Hepatocyte (in vitro differentiated cells): ENCODE measurements at regions not wholly inside any gene's neighbourhood (a gene's known extent, or its start where the extent isn't known, plus 50 kb on each side); places are given as distances from the start of the nearest gene placed in this dataset.

Source experiments
- DNase-seq: peaks from one replicate; pipeline ENCODE4 v3.0.0-alpha.2; 2016; ENCODE audit warnings: low spot score
- H2AFZ ChIP-seq: fragments of 200-600 bp; sonication (generic); 2 replicates; pipeline ENCODE4 v1.6.0; 2016; ENCODE audit warnings: antibody characterized with exemption, mild to moderate bottlenecking
- H3K27ac ChIP-seq: fragments of 200-600 bp; sonication (generic); 2 replicates; pipeline ENCODE4 v1.5.1; 2016; ENCODE audit warnings: mild to moderate bottlenecking
- H3K27me3 ChIP-seq: fragments of 200-600 bp; sonication (generic); 2 replicates; pipeline ENCODE4 v1.6.1; 2016
- H3K36me3 ChIP-seq: fragments of 200-600 bp; sonication (generic); replicated peaks from 2 replicates; pipeline ENCODE4 v1.5.1; 2016; ENCODE audit warnings: low read depth; ENCODE audit not compliant: insufficient read depth
- H3K4me1 ChIP-seq: fragments of 200-600 bp; sonication (generic); 2 replicates; pipeline ENCODE4 v1.5.1; 2016; ENCODE audit warnings: mild to moderate bottlenecking, moderate library complexity; ENCODE audit not compliant: insufficient read depth
- H3K4me2 ChIP-seq: fragments of 200-600 bp; sonication (generic); 2 replicates; pipeline ENCODE4 v1.6.0; 2016
- H3K4me3 ChIP-seq: fragments of 200-600 bp; sonication (generic); 2 replicates; pipeline ENCODE4 v1.5.1; 2016; ENCODE audit warnings: mild to moderate bottlenecking
- H3K79me2 ChIP-seq: fragments of 200-600 bp; sonication (generic); 2 replicates; pipeline ENCODE4 v1.6.0; 2017; ENCODE audit warnings: mild to moderate bottlenecking
- H3K9me2 ChIP-seq: fragments of 200-600 bp; sonication (generic); replicated peaks from 2 replicates; pipeline ENCODE4 v1.6.0; 2017; ENCODE audit warnings: mild to moderate bottlenecking; ENCODE audit not compliant: insufficient read depth
- H3K9me3 ChIP-seq: fragments of 200-600 bp; sonication (generic); 2 replicates; pipeline ENCODE4 v1.5.1; 2016; ENCODE audit warnings: low read depth, mild to moderate bottlenecking
- H4K20me1 ChIP-seq: fragments of 200-600 bp; sonication (generic); 2 replicates; pipeline ENCODE4 v1.6.0; 2016; ENCODE audit warnings: mild to moderate bottlenecking; ENCODE audit not compliant: insufficient read depth, poor library complexity, severe bottlenecking
- EZH2 ChIP-seq: fragments of 200-600 bp; sonication (generic); IDR thresholded peaks from 2 replicates; pipeline ENCODE4 v1.6.1; 2016; ENCODE audit warnings: antibody characterized with exemption, mild to moderate bottlenecking, borderline replicate concordance
- EZH2phosphoT487 ChIP-seq: fragments of 200-600 bp; sonication (generic); IDR thresholded peaks from one replicate; pipeline ENCODE4 v1.6.1; 2018; ENCODE audit warnings: antibody characterized with exemption, mild to moderate bottlenecking, low read depth, moderate library complexity; ENCODE audit not compliant: unreplicated experiment, severe bottlenecking
- WGBS: methylation state at CpG from one replicate; pipeline ENCODE4 v1.1.6; 2016; ENCODE audit warnings: low lambda C conversion rate; ENCODE audit errors: missing lambda C conversion rate; 5-methylcytosine and 5-hydroxymethylcytosine counted together
- TF ChIP-seq, protein P1 (sequence below): fragments of 200-600 bp; sonication (generic); IDR thresholded peaks from 2 replicates; pipeline ENCODE4 v1.5.1; 2016; ENCODE audit warnings: antibody characterized with exemption, mild to moderate bottlenecking; ENCODE audit not compliant: poor library complexity

DNA sequence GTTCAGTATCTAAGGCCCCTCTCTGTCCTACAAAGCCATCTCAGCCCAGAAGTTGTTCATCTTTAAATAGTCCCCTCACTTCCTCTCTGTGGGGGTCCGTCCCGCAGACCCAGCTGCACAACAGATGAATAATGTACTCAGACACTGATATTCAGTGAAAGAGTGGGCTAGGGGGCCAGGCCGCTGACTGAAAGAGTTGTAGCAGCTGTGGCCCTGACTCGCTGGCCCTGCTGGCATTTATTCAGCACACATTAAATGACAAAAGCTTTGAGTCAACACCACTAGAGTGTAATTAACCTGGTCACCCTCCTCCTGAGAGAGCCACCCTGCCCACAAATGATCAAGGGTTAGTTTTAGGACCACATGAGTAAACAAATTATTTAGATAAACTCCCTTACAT is 76.3 kb downstream of the MED10 start:
- no peaks in the 10 kb centered on the region for H3K79me2 ChIP-seq
- no peak overlapping the region for H3K4me2 ChIP-seq
- H3K36me3 ChIP-seq: no peaks in the 10 kb centered on the region
- H4K20me1 ChIP-seq: no peaks in the 10 kb centered on the region
- no peaks in the 10 kb centered on the region for H3K4me1 ChIP-seq
- H3K27me3 ChIP-seq: no peaks in the 10 kb centered on the region
- no peak overlapping the region for H2AFZ ChIP-seq
- 17% methylated on average over 4 of the region's 4 CpGs for WGBS
- TF ChIP-seq EZH2 (no peak), EZH2phosphoT487 (no peak)
- TF ChIP-seq, protein P1, sequence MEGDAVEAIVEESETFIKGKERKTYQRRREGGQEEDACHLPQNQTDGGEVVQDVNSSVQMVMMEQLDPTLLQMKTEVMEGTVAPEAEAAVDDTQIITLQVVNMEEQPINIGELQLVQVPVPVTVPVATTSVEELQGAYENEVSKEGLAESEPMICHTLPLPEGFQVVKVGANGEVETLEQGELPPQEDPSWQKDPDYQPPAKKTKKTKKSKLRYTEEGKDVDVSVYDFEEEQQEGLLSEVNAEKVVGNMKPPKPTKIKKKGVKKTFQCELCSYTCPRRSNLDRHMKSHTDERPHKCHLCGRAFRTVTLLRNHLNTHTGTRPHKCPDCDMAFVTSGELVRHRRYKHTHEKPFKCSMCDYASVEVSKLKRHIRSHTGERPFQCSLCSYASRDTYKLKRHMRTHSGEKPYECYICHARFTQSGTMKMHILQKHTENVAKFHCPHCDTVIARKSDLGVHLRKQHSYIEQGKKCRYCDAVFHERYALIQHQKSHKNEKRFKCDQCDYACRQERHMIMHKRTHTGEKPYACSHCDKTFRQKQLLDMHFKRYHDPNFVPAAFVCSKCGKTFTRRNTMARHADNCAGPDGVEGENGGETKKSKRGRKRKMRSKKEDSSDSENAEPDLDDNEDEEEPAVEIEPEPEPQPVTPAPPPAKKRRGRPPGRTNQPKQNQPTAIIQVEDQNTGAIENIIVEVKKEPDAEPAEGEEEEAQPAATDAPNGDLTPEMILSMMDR: no peak
- H3K9me2 ChIP-seq: no peaks in the 10 kb centered on the region
- no peaks in the 10 kb centered on the region for H3K9me3 ChIP-seq
- DNase-seq: no peak
- no peak overlapping the region for H3K27ac ChIP-seq
- no peak overlapping the region for H3K4me3 ChIP-seq

DNA sequence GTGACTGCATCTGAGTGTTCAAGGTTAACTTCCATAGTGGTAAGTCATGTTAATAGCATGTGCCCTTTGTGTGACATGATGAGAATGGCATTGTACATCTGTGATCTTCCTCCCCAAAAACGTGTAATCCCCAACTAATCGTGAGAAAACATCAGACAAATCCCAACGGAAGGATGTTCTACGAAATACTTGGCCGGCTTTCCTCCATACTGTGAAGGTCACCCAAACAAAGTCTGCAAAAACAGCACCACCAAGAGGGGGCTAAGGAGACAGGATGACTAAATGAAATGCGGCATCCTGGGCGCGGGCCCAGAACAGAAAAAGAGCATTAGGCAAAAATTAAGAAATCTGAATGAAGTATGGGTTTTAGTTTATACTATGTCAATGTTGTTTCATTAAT is 81.8 kb downstream of the MED10 start:
- Histone ChIP-seq H3K4me3 (no peak overlapping the region), H3K27ac (no peak overlapping the region), H3K79me2 (no peaks in the 10 kb centered on the region), H4K20me1 (no peaks in the 10 kb centered on the region), H3K4me2 (no peak overlapping the region), H3K4me1 (no peaks in the 10 kb centered on the region), H2AFZ (no peak overlapping the region), H3K27me3 (no peaks in the 10 kb centered on the region), H3K36me3 (no peaks in the 10 kb centered on the region), H3K9me3 (no peaks in the 10 kb centered on the region), H3K9me2 (no peaks in the 10 kb centered on the region)
- WGBS: 74% methylated on average over 8 of the region's 8 CpGs
- no peak for TF ChIP-seq EZH2phosphoT487
- TF ChIP-seq, protein P1: no peak
- no peak for TF ChIP-seq EZH2
- no peak for DNase-seq

DNA sequence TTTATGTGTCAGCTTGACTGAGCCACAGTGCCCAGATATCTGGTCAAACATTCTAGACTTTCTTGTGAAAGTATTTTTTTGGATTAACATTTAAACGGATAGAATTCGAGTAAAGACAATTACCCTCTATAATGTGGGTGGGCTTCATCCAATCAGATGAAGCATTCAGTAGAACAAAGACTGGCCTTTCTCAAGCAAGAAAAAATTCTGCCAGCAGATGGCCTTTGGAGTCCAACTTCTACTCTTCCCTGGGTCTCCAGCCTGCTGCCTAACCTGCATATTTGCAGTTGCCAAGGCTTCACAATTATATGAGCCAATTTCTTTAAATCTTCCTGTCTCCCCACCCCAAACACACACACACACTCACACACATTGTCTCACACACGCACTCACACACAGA is 86.4 kb downstream of the MED10 start:
- Histone ChIP-seq H3K4me1 (no peaks in the 10 kb centered on the region), H3K4me2 (no peak overlapping the region), H3K9me3 (no peaks in the 10 kb centered on the region), H4K20me1 (no peaks in the 10 kb centered on the region), H3K9me2 (no peaks in the 10 kb centered on the region), H3K79me2 (no peaks in the 10 kb centered on the region), H2AFZ (no peak overlapping the region), H3K27ac (no peak overlapping the region), H3K36me3 (no peaks in the 10 kb centered on the region), H3K27me3 (no peaks in the 10 kb centered on the region), H3K4me3 (no peak overlapping the region)
- DNase-seq: peak; percentile 41
- 9% methylated on average over 3 of the region's 3 CpGs for WGBS
- no peak for TF ChIP-seq EZH2
- TF ChIP-seq, protein P1: peak; percentile 44

DNA sequence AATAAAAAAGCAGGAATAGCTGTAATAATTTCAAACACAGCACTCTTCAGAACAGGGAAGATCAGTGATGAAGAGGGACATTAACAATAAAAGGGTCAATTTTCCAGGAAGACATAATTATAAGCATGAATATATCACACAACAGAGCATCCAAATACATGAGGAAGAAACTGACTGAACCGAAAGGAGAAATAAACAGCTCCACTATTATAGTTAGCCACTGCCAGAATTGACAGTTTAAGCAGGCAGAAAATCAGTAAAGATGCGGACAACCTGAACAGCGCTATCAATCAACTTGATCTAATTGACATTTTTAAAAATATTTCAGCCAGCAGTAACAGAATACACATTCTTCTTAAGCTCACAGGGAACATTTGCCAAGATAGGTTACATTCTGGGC is 89.1 kb downstream of the MED10 start:
- Histone ChIP-seq H3K4me2 (no peak overlapping the region), H3K4me3 (no peak overlapping the region), H4K20me1 (no peaks in the 10 kb centered on the region), H3K27me3 (peaks cover 3% of the 10 kb centered on the region), H2AFZ (no peak overlapping the region), H3K27ac (no peak overlapping the region), H3K36me3 (no peaks in the 10 kb centered on the region), H3K79me2 (no peaks in the 10 kb centered on the region), H3K9me3 (no peaks in the 10 kb centered on the region), H3K4me1 (no peaks in the 10 kb centered on the region), H3K9me2 (no peaks in the 10 kb centered on the region)
- TF ChIP-seq, protein P1: no peak
- WGBS: 91% methylated on average over 3 of the region's 3 CpGs
- DNase-seq: no peak
